HG03439 (cell line): ENCODE measurements at regions not wholly inside any gene's neighbourhood (a gene's known extent, or its start where the extent isn't known, plus 50 kb on each side); places are given as distances from the start of the nearest gene placed in this dataset.
"Not testable (repeated sequence)": the region's sequence is repeated elsewhere in the genome, so short reads cannot be mapped to it uniquely, and the experiment has no call there.

Experiments
- ATAC-seq: cut with Tn5 transposase; IDR thresholded peaks from one replicate; pipeline ENCODE4 v1.9.1; 2021; ENCODE audit warnings: mild to moderate bottlenecking, moderate library complexity; ENCODE audit not compliant: unreplicated experiment

DNA sequence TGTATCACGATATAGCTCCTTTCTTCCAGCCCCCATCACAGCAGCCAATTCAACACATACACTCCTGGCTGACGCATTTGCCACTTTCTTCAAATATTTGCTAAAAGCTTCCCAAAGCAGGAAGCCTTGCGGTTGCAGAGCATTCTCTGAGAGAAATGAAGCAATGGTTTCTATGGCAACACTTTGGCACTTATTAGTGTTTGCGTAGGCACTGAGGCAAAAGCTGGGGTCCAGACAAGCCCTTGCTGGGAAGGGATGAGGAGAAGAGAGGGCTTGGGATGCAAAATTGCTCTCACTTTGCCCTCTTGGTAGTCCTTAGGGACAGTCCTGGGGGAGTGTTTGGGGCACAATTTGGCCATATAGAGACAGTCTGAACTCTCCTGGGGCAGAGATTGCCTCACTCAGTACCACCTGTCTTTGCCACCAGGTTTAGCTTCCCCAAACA, 55.0 kb upstream of the PAK3 start:
- no peak for ATAC-seq

DNA sequence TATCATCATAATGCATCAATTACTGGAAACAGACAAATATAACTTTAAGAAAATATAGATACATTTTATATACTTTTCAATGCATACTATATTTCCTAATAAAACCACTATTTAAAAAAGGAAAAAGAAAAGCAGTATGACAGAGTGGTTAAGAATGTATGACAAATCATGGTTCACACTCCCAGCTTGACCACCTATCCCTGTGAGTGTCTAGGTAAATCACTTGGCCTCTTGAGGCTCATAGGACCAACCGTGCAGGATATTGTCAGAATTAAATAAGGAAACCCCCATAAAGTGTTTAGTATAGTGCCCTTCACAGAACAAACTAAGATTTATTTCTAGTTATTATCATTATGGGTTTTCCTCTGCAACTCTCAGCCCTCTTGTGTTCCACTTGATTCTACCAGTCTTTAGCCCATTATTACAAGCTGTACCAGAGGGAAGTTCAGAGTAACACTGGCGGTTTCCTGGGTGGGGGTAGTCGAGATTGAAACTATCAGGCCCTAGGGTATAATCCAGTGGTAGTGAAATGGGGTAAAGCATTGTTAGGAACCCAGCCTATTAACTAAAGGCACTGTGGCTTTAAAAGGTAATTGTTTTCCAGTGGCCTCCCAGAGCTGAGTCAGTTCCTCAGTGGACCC, 55.5 kb upstream of the PAK3 start:
- ATAC-seq: no peak

DNA sequence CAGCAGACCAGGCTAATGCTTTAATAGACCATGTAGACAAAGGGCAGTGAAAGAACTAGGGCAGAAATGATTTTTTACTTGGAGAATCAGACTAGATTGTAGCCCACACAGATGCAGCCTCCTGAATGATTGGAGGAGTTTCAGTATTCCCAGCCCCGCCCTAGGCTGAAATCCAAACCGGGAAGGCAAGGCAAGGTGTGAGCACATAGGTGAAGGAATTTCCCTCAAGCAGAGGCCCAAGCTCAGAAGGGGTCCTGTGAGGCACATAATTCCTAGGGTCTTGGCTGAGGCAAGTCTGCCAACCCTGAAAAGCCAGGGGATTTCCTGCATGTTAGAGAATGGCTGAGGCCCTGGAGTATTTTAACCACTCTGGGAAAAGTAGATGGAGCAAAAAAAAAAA, 56.4 kb upstream of the PAK3 start:
- no peak for ATAC-seq

DNA sequence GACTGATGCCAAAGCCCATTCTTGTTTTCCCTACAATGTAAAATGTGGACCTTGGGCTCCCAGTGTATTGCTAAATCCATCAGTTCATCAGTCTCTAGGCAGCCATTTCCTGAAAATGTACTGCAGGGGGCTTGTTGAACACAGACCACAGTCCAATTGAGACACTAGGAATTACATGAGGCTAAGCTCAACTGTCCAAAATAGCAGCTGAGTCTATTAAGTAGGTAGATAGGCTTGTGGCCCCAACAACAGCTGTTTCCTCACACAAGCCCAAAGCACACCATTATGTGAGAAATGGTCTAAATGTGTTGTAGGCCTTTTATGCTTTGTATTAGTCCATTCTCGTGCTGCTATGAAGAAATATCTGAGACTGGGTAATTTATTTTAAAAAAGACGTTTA, 60.0 kb upstream of the PAK3 start:
- ATAC-seq: no peak

DNA sequence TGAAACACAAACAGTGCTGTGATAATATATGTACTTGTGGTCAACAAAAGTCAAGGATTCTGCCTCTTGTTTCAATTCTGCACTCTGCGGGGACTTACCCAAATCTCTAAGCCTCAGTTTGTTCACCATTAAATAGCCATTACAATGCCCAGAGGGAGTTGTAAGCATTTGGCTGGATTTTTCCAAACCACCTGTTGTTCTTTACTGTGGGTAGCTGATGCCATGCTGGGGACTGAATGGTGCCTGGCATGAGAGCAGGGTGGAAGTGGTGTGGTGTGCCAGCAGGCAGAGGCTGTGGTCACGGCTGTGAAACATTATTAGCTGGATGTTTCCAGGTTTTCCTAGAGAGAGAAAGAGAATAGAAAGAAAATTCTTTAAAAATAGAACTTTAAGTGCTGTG, 60.7 kb upstream of the PAK3 start:
- ATAC-seq: no peak

DNA sequence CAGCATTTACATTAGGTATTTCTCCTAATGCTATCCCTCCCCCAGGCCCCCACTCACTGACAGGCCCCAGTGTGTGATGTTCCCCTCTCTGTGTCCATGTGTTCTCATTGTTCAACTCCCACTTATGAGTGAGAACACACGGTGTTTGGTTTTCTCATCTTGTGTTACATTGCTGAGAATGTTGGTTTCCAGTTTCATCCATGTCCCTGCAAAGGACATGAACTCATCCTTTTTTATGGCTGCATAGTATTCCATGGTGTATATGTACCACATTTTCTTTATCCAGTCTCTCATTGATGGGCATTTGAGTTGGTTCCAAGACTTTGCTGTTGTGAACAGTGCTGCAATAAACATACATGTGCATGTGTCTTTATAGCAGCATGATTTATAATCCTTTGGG, 73.0 kb upstream of the PAK3 start:
- ATAC-seq: not testable (repeated sequence)

DNA sequence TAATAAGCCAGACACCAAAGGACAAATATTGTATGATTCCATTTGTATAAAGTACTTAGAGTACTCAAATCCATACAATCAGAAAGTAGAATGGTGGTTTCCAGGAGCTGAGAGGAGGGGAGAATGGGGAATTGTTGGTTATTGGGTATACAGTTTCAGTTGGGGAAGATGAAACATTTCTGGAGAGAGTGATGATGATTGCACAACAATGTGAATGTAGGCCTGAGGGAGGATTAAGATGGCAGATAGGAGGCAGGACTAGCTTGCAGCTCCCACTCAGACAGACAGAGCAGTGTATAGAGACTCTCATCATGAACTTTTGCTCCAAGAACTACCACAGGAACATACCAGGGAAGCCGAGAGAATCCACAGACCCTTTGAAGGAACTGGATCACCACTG, 75.7 kb upstream of the PAK3 start:
- no peak for ATAC-seq

DNA sequence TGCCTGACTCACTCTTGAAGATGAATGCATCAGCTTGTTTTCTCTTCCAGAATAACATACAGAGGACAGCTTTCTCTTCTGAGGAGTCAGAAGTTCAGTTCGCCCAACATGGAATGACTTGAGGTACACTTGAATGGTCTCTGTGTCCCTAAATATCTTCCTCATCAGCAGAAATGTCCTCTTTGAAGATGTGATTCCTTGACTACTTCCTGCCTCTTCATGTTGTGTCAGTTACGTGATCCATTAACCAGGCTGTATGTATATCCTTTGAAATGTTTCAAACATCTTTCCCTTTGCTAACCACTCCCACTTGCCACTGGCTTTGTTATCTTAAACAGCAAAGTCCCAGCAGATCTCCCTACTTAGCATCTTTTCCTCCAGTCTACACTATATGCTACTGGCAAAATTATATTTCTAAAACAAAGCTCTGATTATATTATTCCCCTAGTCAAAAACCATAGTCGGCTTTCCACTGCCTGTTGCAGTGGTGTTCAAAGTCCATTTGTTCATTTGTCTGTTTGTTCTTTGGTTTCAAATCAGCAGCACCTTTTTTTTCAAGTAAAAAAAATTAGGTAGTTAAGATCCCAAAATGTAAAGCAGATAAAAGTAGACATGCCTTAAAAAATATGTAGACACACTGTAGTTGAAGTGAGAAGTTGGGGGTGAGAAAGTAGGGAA, 82.1 kb upstream of the PAK3 start:
- ATAC-seq: no peak

DNA sequence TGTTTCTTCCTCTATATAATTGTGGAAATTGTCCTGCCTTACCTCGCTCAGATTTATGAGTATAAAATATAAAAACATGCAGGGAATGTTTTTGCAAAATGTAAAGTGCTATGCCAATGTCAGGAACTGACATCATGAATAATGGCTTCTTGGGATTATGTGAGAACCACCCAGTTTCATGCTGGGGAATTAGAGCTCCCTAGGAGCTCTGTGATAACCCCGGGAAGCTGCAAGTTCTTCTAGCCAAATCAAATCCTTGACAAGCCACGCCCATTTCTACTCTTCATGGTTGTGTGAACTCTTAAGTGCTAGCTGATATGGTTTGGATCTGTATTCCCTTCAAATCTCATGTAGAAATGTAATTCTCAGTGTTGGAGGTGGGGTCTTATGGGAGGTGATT, 85.9 kb upstream of the PAK3 start:
- ATAC-seq: no peak

DNA sequence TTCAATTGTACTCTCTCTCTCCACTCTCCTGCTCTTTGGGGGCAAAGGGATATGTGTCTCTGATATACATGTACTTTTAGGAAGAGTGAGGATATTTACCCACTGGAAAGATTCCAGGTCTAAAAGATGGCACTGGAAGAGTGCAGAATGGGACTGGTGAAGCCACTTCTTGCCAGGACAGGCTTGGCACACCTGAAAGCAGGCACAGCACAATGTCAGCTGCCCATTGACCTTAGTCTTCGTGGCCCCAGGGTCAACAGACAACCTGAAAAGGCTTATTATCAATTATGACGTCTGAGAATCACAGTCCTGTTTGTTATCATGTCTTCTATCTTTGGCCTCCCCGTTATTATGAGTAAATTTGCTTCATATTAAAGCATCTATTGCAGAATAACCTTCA, 86.7 kb upstream of the PAK3 start:
- ATAC-seq: no peak

DNA sequence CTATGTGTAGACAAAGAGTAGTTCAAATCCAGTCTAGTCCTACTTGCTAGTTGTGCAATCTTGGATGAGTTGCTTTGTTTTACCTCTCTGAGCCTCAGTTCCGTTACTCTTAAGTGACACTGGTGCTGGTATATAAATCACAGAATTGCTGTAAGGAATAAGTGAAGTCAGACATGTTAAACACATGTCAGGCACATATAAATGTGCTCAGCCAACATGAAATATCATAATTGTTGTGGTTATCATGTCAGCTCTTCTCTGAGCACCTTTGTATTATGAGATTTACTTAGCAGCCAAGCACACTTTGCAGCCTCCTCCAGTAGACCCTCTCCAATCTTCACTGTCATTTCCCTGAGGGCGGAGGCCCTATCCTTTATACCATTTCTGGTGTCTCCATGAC, 87.9 kb upstream of the PAK3 start:
- ATAC-seq: no peak

DNA sequence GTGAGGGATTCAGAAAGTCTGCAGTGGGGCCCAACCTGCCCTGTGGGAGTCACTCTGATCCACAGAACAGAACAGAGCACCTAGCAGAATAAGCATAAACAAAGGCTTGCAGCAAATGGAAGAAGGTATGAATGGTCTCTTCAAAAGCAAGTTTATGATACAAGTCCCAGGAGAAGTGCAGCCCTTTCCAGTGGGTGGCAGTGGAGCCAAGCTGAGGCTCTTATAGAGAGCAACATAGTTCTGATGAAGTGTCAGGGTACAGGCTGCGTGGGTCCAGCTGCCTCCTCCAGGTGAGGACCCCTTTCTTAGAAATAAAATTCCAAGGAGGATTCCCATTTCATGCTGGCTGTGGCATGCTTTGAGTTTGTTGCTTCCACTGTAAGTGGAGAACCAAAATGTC, 88.8 kb upstream of the PAK3 start:
- no peak for ATAC-seq

DNA sequence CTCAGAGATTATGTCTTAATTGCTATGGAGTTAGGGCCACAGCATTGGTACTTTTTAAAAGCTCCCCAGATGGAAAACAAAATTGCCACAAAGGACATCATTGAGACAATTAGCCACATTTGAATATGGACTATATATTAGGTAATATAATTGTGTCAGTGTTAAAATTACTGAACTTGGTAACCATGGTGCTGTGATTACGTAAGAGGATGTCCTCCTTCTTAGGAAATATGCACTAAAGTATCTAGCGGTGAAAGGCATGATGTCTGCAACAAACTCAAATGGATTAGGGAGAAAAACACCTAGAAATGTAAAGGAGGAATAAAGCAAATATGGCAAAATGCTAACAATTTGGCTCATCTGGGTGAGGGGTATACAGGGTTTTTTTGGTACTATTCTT, 89.9 kb upstream of the PAK3 start:
- no peak for ATAC-seq

DNA sequence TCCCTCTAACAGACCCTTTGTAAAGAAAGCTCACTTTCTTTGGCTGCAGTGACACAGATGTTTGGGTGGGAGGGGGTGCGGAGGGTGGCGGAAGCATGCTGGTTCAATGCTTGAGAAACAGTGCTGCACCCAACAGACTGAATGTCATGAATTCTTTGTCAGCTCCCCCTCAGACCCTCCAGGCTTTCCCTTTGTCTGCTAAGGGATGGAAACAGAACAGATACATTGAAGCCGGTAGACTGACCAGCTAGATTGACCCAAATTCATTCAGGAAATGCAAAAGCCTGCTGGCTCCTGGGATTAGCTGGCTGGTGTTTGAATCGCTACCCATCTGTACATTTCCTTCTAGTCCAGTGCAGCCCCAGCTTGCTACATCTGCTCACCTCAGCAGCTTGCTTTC, 90.8 kb upstream of the PAK3 start:
- no peak for ATAC-seq

DNA sequence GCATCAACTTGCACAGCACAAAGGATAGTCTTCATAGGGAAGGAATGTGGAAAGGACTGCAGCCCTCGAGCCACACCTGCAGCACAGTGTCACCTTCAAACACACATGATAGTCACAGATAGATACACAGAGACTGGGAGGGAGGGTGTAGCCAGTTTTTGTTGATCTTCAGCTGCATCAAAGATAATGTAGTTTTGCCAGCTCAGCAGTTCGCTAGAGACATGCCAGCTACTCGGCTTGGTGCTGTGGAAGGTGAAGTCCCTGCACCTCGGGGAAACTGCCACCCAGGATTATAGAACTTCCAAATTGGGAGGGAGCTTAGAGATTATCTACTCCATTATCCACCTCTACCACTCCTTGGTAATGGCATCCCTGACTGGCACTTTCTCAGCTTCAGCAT, 92.9 kb upstream of the PAK3 start:
- no peak for ATAC-seq

DNA sequence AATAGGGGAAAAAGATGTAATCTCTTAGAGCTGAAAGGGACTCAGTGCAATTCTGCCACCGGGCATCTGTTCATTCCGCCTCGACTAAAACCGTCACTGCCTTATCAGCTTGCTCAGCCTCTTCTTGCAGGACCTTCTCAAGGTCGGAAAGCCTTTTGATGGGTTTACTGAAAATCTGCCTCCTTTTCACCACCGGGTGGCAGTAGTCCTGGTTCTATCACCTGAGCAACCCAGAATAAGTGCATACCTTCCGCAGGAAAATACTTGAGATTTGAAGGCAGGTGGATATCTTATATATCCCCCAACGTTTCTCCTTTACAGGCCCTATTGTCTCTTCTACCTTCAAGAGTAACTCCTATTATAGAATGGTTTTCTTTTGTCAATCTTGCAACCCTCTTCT, 103.4 kb upstream of the PAK3 start:
- ATAC-seq: no peak

DNA sequence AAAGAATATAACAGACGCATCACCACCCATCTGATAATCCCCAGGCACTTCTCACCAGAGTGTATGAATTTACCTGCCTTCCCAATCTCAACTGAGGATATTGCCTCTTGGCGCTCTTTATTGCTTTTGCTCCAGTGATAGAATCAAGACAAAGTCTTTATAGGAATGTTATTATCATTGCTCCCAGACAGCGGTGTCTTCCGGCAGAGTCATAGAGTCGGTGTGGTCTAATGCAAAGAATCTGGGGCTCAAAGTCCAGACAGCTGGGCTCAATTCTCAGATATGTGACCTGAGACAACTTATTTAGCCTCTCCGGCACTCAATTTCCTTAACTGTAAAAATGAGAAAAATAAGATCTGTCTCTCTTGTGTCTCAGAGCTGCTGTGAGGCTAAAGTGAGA, 106.1 kb upstream of the PAK3 start:
- ATAC-seq: no peak

DNA sequence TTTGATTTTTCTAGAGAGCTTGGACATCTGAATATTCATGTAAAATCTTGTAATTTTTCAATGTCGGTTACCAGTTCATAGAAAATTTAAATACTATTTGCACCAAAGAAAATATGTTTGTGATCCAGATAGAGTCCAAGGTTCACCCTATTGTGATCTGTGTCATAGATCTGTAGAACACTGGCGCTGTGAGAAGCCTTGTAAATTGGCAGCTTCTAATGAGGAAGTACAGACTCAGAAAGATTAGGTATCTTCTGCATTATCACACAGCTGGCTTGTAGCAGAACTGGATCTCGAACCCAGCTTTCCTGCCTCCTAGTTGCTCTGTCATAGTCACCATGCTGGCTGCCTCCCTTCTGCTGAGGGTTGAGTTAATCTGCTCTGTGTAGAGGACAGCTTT, 106.5 kb upstream of the PAK3 start:
- no peak for ATAC-seq

DNA sequence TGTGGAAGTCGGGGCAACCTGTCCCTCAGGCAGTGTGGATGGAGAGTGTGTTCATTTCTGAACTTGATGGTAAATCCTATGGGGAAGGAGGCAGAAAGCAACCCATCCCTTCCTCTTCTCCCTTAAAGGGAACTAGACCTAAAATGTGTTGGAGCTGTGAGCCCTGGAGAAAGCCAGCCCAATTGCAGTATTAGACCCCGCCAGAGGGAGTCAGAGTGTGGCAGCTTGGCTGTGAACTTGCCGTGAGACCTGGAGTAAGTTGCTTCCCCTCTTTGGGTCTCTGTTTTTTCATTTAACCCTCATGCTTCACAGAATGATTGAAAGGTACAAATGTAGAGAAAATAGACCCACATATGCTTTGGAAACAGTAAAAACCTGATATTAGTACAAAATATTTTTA, 108.7 kb upstream of the PAK3 start:
- no peak for ATAC-seq

DNA sequence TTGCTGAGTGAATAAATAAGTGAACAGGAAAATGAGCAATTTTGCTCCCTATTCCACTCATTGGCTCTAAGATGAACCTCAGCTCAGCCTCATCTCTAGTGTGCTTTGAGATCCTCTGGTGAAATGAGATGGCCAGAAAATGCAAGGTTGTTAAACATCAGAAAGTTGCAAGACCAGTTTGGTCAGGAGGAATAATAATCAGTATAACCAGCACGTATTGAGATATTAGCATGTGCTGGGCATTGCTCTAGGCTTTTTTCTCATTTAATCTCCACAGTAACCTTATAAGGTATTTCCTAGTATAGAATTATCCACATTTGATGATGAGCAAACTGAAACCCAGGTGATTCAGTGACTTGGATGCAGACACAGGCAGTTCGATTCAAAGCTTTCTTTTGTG, 110.5 kb upstream of the PAK3 start:
- no peak for ATAC-seq

DNA sequence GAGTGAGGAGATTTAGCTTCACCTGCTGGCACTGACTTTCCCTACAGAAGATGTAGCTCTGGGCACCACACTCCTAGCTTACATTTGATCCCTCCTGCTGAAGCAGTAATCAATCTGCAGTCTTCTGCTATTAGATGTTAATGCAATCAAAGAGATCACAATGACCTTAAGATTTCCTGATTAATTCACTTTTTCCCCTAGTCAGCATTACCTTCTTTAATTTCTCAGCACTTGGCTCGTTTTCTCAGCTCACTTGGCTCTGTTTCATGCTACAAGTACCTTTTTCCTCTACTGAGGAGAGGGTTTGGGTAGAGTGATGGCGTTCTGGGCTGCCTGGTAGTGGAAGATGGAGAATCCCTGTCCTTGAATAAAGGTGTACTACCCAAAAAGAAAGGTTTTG, 113.0 kb upstream of the PAK3 start:
- no peak for ATAC-seq

DNA sequence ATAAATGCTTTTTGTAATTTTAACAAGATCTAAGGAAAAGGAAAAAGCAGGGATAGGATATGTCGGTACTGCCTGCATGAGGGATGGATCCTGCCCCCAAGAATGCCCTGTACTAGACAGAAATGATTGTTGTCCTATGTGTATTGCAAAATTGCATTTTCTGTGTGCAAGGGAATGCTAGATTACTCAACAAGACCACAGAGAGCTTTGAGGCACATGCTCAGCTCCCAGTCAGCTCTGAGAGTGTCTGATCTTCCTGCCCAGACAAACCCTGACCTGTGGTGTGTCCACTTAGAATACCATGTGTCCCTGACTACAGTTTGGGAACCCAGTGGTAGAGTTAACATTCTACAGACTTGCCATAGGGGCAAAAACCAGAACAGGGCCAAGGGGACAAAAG, 129.2 kb upstream of the PAK3 start:
- ATAC-seq: no peak

DNA sequence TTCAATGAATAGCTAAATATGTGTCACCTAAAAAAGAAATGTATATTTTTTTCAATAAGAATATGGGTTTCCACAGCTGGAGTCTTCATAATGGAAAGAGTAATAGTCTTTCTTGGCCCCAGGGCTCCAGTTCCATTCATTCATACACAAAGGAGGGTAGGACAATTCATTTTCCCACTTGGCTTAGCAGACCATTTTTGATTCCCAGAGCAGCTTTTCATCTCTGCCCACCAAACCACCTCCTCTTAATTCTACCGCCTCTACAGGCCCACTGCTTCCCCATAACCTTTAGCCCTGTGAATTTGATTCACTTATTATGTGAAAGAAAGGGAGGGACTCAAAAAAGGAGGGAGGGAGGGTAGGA, 129.9 kb upstream of the PAK3 start:
- ATAC-seq: no peak
